Stomach smooth muscle (tissue), 2 donors: ENCODE measurements at regions not wholly inside any gene's neighbourhood (a gene's known extent, or its start where the extent isn't known, plus 50 kb on each side); places are given as distances from the start of the nearest gene placed in this dataset.

Source experiments
- H3K27ac ChIP-seq: one replicate; pipeline ENCODE4 v1.7.0; 2013; ENCODE audit warnings: mild to moderate bottlenecking, low read length, inconsistent platforms
- H3K27me3 ChIP-seq, 2 donors: one replicate each; pipeline ENCODE4 v1.7.0; 2013; ENCODE audit warnings: low read length in 2 of 2; ENCODE audit not compliant: insufficient read depth in 2 of 2, control insufficient read depth in 1 of 2
- H3K36me3 ChIP-seq, 2 donors: one replicate each; pipeline ENCODE4 v1.7.0; 2013; ENCODE audit warnings: low read length in 2 of 2; ENCODE audit not compliant: control insufficient read depth in 2 of 2, insufficient read depth in 2 of 2
- H3K4me1 ChIP-seq: one replicate; pipeline ENCODE4 v1.7.0; 2013; ENCODE audit warnings: low read length; ENCODE audit not compliant: control insufficient read depth, insufficient read depth
- H3K4me3 ChIP-seq, 2 donors: one replicate each; pipeline ENCODE4 v1.7.0; 2013; ENCODE audit warnings: low read length in 2 of 2
- H3K9ac ChIP-seq, 2 donors: one replicate each; pipeline ENCODE4 v1.7.0; 2013; ENCODE audit warnings: low read length in 2 of 2, mild to moderate bottlenecking in 1 of 2
- H3K9me3 ChIP-seq, 2 donors: one replicate each; pipeline ENCODE4 v1.7.0; 2013; ENCODE audit warnings: low read length in 2 of 2; ENCODE audit not compliant: control insufficient read depth in 2 of 2
- donor health status: healthy.
- donor health status: Pancreatic carcinoma.

DNA sequence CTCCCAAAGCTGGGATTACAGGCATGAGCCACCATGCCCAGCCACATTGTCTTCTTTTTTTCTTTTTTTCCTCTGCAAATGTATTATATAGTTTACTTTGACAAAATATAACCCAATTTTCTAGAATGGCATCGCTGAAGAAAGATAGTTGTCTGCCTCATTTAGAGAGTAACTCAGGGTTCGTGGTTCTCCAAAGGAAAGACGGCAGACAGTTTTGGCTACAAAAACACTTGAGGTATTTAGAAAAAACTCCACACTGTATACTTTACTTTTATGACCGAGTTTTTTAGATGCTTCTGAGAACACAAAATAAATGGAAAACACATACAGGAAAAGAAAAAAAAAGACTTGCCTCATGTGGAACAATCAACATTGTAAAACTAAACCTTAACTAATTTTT is 369.1 kb upstream of the ATP2B1 start:
- no peaks in the 10 kb centered on the region for H3K27me3 ChIP-seq
- H3K27ac ChIP-seq, result no peak overlapping the region
- H3K9ac ChIP-seq, result no peak overlapping the region
- H3K4me1 ChIP-seq, result no peaks in the 10 kb centered on the region
- H3K36me3 ChIP-seq, result no peaks in the 10 kb centered on the region
- H3K9me3 ChIP-seq, result no peaks in the 10 kb centered on the region
- no peak overlapping the region for H3K4me3 ChIP-seq

DNA sequence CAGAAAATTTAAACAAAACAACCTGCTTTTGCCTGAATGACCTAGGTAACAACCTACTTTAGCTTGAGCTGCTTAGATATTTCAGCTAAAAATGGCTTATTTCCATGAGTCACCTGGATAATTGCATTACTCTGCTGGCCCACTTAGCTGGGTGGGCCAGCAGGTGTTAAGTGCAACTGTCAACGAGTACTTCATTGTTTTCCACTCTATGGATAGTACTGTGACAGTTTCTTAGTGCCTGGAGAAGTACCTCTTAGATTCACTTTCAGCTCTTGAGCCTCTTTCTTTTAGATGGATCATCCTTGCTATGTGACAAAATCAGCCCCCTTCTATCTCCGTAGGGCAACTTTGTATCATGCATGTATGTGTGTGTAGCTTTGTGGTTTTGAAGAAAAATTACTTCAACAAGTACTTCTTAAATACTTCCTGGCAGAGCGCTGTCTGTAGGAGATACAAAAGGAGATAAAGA is 368.2 kb upstream of the ATP2B1 start:
- Histone ChIP-seq H3K4me1 (no peaks in the 10 kb centered on the region), H3K4me3 (no peak overlapping the region), H3K27me3 (no peaks in the 10 kb centered on the region), H3K27ac (no peak overlapping the region), H3K9me3 (no peaks in the 10 kb centered on the region), H3K36me3 (no peaks in the 10 kb centered on the region), H3K9ac (no peak overlapping the region)

DNA sequence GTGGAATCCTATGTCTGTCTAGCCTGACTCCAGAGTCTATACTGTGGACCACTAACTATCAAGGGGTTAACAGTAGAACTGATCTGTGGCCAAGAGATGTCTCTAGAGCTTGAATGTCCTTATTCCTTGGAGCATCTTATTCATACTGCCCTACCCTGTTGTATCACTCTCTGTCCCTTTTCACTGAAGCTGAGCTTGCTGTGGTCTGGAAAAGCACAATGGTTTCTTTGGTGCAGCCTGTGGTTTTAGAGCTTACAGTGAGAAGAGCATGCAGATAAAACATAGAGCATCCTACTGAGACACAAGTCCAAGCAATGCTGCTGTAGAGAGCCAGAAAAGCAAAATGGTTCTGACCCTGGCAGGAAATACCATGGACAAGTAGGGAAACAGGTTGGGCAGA is 367.0 kb upstream of the ATP2B1 start:
- Histone ChIP-seq H3K4me3 (no peak overlapping the region), H3K4me1 (no peaks in the 10 kb centered on the region), H3K27me3 (no peaks in the 10 kb centered on the region), H3K27ac (no peak overlapping the region), H3K9ac (no peak overlapping the region), H3K36me3 (no peaks in the 10 kb centered on the region), H3K9me3 (no peaks in the 10 kb centered on the region)

DNA sequence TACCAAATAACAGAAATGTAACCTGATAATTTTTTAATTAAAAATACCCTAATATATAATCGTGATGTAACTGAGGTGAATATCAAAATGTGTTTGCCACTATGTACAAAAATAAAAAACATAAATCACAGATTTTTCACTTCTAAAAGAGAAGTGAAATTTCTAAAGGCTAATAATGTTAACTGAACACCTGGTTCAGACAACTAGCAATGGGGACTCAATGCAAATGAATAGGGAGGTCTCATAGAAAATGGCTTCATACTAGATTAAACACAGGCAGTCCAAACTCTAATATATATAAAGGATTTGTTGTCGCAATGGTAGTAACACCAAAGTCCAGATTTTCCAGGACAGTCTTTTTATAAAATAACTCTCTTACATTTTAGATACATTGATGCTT is 365.4 kb upstream of the ATP2B1 start:
- no peak overlapping the region for H3K4me3 ChIP-seq
- H3K9me3 ChIP-seq, result no peaks in the 10 kb centered on the region
- no peaks in the 10 kb centered on the region for H3K4me1 ChIP-seq
- H3K9ac ChIP-seq, result no peak overlapping the region
- no peaks in the 10 kb centered on the region for H3K36me3 ChIP-seq
- no peaks in the 10 kb centered on the region for H3K27me3 ChIP-seq
- H3K27ac ChIP-seq, result no peak overlapping the region

DNA sequence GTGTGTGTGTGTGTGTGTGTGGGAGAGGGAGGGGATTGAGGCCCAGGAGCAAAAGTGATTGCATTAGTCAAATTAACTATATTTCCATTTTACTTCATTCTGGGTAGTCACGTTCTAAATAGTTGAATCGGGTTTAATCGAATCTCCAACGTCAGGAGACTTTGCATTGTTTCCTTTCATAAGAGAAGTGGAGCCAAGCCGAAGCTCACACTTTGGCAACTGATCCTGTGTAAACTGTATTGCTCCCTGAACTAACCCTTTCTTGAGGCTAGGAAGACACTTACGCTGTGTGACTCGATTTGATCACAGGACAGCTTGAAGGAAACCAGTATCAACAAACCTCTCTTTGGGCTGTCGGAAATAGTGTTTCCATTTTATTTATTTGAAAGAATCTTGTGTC is 363.4 kb upstream of the ATP2B1 start:
- H3K4me3 ChIP-seq, result no peak overlapping the region
- no peaks in the 10 kb centered on the region for H3K27me3 ChIP-seq

DNA sequence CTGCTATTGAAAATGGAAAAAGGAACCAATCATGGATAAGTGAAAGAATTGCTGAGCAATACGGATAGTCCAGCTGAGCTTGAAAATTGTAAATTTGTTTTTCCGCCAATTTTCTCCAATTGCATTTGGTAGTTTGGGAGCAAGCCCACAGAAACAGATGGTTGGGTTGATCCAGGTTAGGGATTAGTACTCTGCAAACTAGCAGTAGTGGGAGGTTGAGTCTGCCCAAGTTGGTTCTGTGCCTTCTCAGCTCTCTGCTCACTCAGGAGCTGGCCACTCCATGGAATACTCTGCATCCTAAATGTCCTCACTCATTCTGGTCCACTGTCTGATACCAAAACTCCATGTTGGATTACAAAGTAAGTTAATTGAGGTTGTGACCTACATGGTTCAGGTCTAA is 361.1 kb upstream of the ATP2B1 start:
- H3K27me3 ChIP-seq, result no peaks in the 10 kb centered on the region
- no peak overlapping the region for H3K9ac ChIP-seq
- no peak overlapping the region for H3K4me3 ChIP-seq
- no peaks in the 10 kb centered on the region for H3K36me3 ChIP-seq
- no peak overlapping the region for H3K27ac ChIP-seq
- H3K9me3 ChIP-seq, result no peaks in the 10 kb centered on the region
- no peaks in the 10 kb centered on the region for H3K4me1 ChIP-seq

More for the DNA sequence above, 363.4 kb upstream of the ATP2B1 start:
- Histone ChIP-seq H3K4me1 (no peaks in the 10 kb centered on the region), H3K36me3 (no peaks in the 10 kb centered on the region), H3K27ac (no peak overlapping the region), H3K9ac (no peak overlapping the region), H3K9me3 (no peaks in the 10 kb centered on the region)

DNA sequence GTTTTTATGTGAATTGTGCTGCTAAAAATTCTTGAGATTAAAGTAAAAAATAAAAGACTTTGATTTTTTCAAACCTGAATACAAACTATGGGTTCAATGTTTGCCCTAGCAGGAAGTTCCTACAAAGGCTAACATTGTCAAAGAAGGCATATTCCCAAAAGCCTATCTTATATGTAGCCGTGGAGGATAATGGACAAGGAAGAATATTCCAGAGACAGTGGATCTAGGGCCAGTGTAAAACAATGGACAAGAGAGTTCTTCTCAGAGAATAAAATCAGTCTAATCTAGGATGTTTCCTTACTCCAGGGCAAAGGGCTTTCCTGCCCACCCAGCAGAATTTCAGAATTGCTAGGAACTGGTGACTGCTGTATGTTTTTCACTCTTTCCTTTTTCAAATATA is 359.2 kb upstream of the ATP2B1 start:
- no peaks in the 10 kb centered on the region for H3K9me3 ChIP-seq
- H3K4me3 ChIP-seq, result no peak overlapping the region
- H3K27ac ChIP-seq, result no peak overlapping the region
- no peak overlapping the region for H3K9ac ChIP-seq
- no peaks in the 10 kb centered on the region for H3K4me1 ChIP-seq
- no peaks in the 10 kb centered on the region for H3K36me3 ChIP-seq
- no peaks in the 10 kb centered on the region for H3K27me3 ChIP-seq

DNA sequence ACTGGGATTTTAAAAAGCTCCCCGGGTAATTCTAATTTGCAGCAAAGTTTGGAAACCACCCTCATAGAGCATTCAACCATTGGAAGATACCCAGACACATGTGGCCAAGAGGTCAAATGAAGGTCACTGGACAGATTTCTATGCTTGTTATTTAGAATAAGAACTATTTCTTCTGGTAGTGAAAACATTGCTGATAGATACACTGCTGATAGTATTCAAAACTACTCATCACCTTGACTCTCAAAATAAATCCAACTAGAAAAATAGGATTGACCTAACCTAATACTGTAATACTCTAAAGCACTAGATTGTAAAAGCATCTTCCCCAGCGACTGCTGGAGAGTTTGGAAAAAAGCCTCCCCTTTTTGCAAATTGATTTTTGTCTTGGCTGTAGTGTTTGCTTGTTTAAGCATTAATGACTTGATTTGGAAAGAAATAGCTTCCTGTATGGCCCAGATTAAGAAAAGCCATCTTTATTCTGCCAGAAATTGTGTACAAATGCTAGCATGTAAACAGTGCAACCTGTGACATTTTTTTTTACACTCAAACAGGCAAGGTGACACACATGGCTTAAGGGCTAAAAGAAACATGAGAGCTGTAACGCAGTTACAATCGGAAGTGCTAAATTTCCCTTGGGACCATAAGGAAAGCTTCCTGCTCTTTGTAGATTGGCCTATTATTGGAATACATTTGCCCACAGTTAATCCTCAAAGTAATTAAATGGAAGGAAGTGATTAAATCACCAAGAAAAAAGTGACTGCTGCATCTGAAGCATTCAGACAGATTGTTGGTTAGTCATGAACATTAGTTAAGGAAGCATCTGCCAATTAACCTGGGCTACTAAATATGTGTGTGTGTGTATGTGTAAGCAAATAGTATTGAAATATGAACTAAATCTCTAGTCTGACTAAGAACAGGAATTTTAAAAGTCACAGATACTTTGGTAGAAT is 356.5 kb upstream of the ATP2B1 start:
- Histone ChIP-seq H3K9me3 (no peaks in the 10 kb centered on the region), H3K9ac (no peak overlapping the region), H3K4me3 (no peak overlapping the region), H3K36me3 (no peaks in the 10 kb centered on the region), H3K27ac (no peak overlapping the region), H3K4me1 (no peaks in the 10 kb centered on the region), H3K27me3 (no peaks in the 10 kb centered on the region)

DNA sequence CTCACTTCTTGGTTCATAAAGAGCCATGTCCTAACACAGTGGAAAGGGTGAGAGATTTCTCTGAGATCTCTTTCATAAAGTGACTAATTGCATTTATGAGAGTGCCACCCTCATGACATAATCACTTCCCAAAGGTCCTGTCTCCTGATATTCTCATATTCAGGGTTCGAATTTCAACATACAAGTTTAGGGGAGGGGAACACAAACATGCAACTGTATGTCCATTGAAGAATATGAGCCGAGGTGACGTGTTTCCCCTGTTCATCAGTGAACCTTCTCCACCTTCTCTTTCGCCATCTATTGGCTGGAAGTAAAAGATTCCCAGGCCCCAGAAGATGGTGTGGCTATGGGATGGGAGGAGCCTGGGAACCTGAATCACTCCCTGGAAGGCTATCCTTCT is 354.2 kb upstream of the ATP2B1 start:
- no peak overlapping the region for H3K9ac ChIP-seq
- H3K27me3 ChIP-seq, result no peaks in the 10 kb centered on the region
- no peaks in the 10 kb centered on the region for H3K4me1 ChIP-seq
- no peak overlapping the region for H3K4me3 ChIP-seq
- H3K27ac ChIP-seq, result no peak overlapping the region
- H3K36me3 ChIP-seq, result no peaks in the 10 kb centered on the region
- H3K9me3 ChIP-seq, result no peaks in the 10 kb centered on the region

DNA sequence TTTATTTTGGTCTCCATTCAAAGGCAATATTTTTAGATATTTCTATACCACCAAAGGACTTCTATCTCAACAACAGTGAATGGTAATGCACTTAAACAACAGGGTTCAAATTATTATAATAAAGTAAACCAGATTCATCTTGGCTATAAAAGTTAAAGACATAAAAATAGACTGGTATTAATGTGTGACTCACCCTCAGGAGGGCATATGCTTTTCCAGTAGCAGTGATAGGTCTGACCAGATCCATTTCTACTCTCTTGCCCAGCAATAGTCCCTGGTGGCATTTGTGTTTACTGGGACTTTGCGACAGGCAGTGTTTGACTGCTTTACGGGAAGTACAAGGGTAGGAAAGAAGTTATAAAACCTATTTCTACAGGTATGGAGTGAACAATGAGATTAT is 353.2 kb upstream of the ATP2B1 start:
- no peak overlapping the region for H3K4me3 ChIP-seq
- no peaks in the 10 kb centered on the region for H3K4me1 ChIP-seq
- no peaks in the 10 kb centered on the region for H3K36me3 ChIP-seq
- no peak overlapping the region for H3K27ac ChIP-seq
- H3K9me3 ChIP-seq, result no peaks in the 10 kb centered on the region
- H3K9ac ChIP-seq, result no peak overlapping the region
- no peaks in the 10 kb centered on the region for H3K27me3 ChIP-seq

DNA sequence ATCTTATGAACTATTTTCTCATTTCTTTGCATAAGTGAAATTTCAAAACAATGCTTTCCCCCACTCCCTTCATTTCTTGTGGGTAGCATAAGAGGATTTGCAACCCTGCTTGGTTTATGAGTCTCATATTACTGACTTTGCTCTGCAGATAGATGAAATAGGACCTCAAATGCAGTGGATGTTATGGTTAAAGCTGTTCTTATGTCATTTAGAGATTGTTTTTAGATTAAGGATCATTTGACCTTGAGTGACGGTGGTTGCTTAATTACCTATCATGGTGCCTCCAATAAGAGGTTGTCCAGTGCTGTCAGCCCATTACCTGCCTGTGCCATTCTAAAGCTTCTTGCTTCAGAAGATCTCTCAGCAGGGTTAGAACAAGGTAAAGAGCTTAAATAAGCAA is 351.4 kb upstream of the ATP2B1 start:
- Histone ChIP-seq H3K4me1 (no peaks in the 10 kb centered on the region), H3K9me3 (no peaks in the 10 kb centered on the region)

More for the DNA sequence above, 351.4 kb upstream of the ATP2B1 start:
- H3K27ac ChIP-seq, result no peak overlapping the region
- no peaks in the 10 kb centered on the region for H3K36me3 ChIP-seq
- H3K27me3 ChIP-seq, result no peaks in the 10 kb centered on the region
- H3K9ac ChIP-seq, result no peak overlapping the region
- H3K4me3 ChIP-seq, result no peak overlapping the region
